Karpas-422 (cell line): ENCODE measurements at regions not wholly inside any gene's neighbourhood (a gene's known extent, or its start where the extent isn't known, plus 50 kb on each side); places are given as distances from the start of the nearest gene placed in this dataset.
A peak's percentile ranks its signal among the peaks of the same experiment; 100 is the strongest.

ENCODE experiments used
- DNase-seq: peaks from one replicate; pipeline ENCODE4 v3.0.0-alpha.2; 2015
- H2AFZ ChIP-seq: fragments of 200-600 bp; sonication (generic); 2 replicates; pipeline ENCODE4 v1.6.1; 2014; ENCODE audit warnings: antibody characterized with exemption, low read length, mixed read lengths
- H3K27ac ChIP-seq: fragments of 200-600 bp; sonication (generic); 2 replicates; pipeline ENCODE4 v1.5.1; 2014; ENCODE audit warnings: mild to moderate bottlenecking, low read length, moderate library complexity
- H3K27me3 ChIP-seq: fragments of 200-600 bp; sonication (generic); 2 replicates; pipeline ENCODE4 v1.6.1; 2014; ENCODE audit warnings: low read length, mixed read lengths
- H3K36me3 ChIP-seq: fragments of 200-600 bp; sonication (generic); 2 replicates; pipeline ENCODE4 v1.6.1; 2014; ENCODE audit warnings: low read length, mixed read lengths; ENCODE audit not compliant: insufficient read depth
- H3K4me1 ChIP-seq: fragments of 200-600 bp; sonication (generic); 2 replicates; pipeline ENCODE4 v1.6.1; 2014; ENCODE audit warnings: mild to moderate bottlenecking, low read length, mixed read lengths
- H3K4me2 ChIP-seq: fragments of 200-600 bp; sonication (generic); 2 replicates; pipeline ENCODE4 v1.6.1; 2014; ENCODE audit warnings: low read length, low read depth, mild to moderate bottlenecking; ENCODE audit not compliant: poor library complexity, severe bottlenecking
- H3K4me3 ChIP-seq: fragments of 200-600 bp; sonication (generic); 2 replicates; pipeline ENCODE4 v1.5.1; 2014; ENCODE audit warnings: mild to moderate bottlenecking, antibody characterized with exemption, low read length, mixed read lengths
- H3K79me2 ChIP-seq: fragments of 200-600 bp; sonication (generic); 2 replicates; pipeline ENCODE4 v1.6.1; 2014; ENCODE audit warnings: mild to moderate bottlenecking, low read length, mixed read lengths
- H3K9ac ChIP-seq: fragments of 200-600 bp; sonication (generic); 2 replicates; pipeline ENCODE4 v1.6.0; 2014; ENCODE audit warnings: low read length
- H3K9me2 ChIP-seq: fragments of 200-600 bp; sonication (generic), shearing (Covaris generic); replicated peaks from 2 replicates; pipeline ENCODE4 v1.6.0; 2014; ENCODE audit warnings: mild to moderate bottlenecking, low read length, moderate library complexity; ENCODE audit not compliant: insufficient read depth
- H3K9me3 ChIP-seq: fragments of 300-700, 200-600 bp; sonication (generic); 2 replicates; pipeline ENCODE4 v1.6.1; 2014; ENCODE audit warnings: low read length, mixed read lengths
- H4K20me1 ChIP-seq: fragments of 200-600 bp; sonication (generic); 2 replicates; pipeline ENCODE4 v1.6.1; 2014; ENCODE audit warnings: mild to moderate bottlenecking, antibody characterized with exemption, low read length, low read depth; ENCODE audit not compliant: insufficient read depth

DNA sequence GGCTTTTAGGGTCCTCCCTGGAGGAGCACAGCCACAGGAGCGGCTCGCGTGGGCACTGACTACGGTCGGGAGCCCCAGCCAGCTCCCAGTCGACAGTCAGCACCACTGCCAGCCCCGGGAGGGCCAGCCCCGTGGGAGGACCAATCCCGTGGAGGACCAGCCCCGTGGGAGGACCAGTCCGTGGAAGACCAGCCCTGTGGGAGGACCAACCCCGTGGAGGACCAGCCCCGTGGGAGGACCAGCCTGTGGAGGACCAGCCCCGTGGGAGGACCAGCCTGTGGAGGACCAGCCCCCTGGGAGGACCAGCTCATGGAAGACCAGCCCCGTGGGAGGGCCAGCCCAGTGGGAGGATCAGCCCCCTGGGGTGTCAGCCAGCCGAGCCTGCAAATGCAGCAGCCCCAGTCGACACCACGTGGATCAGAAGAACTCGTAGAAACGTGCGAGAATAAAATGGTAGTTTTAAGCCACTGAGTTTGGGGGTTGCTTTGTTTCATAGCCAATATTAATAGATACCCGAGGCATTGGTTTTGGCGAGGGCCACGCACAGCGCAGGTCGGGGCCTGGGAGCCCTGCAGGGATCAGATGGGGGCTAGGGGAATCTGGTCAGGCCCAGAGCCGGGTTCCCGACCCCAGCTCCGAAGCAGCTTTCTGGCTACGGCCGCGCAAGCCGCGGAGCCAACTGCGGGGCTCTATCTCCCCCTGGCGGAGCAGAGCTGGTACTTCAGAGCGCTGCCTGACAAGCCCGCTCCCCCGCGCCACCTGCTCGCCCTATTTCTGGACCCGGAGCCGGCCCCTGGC lies 73.0 kb downstream of the TEX51 start:
- H3K4me3 ChIP-seq: peak overlapping the region; percentile 29; the same call in 1 of the 2 replicates
- no peak overlapping the region for H3K27ac ChIP-seq
- peak overlapping the region; percentile 43 for H3K9ac ChIP-seq
- H3K9me2 ChIP-seq: no peaks in the 10 kb centered on the region
- no peaks in the 10 kb centered on the region for H4K20me1 ChIP-seq
- DNase-seq: peak; percentile 89
- no peaks in the 10 kb centered on the region for H3K27me3 ChIP-seq
- H3K4me2 ChIP-seq: peak overlapping the region; percentile 47
- H3K79me2 ChIP-seq: no peaks in the 10 kb centered on the region
- H3K36me3 ChIP-seq: no peaks in the 10 kb centered on the region
- no peaks in the 10 kb centered on the region for H3K9me3 ChIP-seq
- H2AFZ ChIP-seq: 0 out of 2 replicates have a peak overlapping the region, but pooled peaks have one; percentile 39
- peaks cover 10% of the 10 kb centered on the region for H3K4me1 ChIP-seq

DNA sequence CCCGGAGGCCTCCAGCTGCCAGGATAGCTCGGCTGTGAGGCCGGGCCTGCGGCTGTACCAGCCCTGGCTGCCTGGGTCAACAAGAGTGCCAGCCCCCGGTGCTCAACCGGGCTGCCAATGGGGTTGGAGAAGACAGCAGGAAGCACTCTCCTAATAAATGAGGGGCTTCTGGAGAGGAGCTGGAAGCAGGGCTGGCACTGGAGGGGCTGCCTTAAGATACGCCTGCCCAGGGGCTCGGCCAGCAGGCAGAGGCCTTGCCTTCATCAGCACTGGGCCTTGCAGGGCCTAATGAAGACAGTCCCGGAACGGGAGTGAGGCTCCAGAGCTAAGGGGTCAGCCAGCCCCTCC lies 73.6 kb downstream of the TEX51 start:
- H3K4me2 ChIP-seq: no peak overlapping the region
- no peaks in the 10 kb centered on the region for H3K36me3 ChIP-seq
- H3K27ac ChIP-seq: no peak overlapping the region
- H3K79me2 ChIP-seq: no peaks in the 10 kb centered on the region
- no peaks in the 10 kb centered on the region for H3K27me3 ChIP-seq
- H3K9ac ChIP-seq: no peak overlapping the region
- H3K9me2 ChIP-seq: no peaks in the 10 kb centered on the region
- H3K9me3 ChIP-seq: no peaks in the 10 kb centered on the region
- no peaks in the 10 kb centered on the region for H4K20me1 ChIP-seq
- DNase-seq: no peak
- H3K4me1 ChIP-seq: peaks cover 10% of the 10 kb centered on the region
- no peak overlapping the region for H3K4me3 ChIP-seq
- H2AFZ ChIP-seq: no peak overlapping the region

DNA sequence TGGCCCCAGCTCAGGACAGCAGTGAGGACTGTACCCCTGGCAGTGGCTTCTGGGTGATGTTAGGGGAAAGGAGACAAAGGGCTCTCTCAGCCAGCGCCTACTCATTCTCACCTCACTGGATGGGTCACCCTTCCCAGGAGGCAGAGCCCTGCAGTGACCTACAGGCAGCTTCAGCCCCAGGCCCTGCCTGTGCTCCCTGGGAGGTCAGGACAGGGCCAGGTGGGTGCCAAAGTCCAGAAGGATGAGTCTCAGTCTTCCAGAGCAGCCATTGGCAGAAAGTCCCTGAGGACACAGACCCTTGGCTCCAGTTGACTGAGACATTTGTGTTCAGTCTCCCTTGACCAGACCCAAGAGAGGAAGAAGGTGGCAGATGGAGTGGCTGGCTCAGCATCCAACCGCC lies 75.1 kb downstream of the TEX51 start:
- Histone ChIP-seq H4K20me1 (no peaks in the 10 kb centered on the region), H3K9ac (no peak overlapping the region), H3K4me1 (peaks cover 10% of the 10 kb centered on the region), H3K36me3 (no peaks in the 10 kb centered on the region), H3K9me2 (no peaks in the 10 kb centered on the region), H3K27ac (no peak overlapping the region), H2AFZ (no peak overlapping the region), H3K79me2 (no peaks in the 10 kb centered on the region), H3K9me3 (no peaks in the 10 kb centered on the region), H3K4me3 (no peak overlapping the region), H3K27me3 (no peaks in the 10 kb centered on the region), H3K4me2 (no peak overlapping the region)
- DNase-seq: no peak

DNA sequence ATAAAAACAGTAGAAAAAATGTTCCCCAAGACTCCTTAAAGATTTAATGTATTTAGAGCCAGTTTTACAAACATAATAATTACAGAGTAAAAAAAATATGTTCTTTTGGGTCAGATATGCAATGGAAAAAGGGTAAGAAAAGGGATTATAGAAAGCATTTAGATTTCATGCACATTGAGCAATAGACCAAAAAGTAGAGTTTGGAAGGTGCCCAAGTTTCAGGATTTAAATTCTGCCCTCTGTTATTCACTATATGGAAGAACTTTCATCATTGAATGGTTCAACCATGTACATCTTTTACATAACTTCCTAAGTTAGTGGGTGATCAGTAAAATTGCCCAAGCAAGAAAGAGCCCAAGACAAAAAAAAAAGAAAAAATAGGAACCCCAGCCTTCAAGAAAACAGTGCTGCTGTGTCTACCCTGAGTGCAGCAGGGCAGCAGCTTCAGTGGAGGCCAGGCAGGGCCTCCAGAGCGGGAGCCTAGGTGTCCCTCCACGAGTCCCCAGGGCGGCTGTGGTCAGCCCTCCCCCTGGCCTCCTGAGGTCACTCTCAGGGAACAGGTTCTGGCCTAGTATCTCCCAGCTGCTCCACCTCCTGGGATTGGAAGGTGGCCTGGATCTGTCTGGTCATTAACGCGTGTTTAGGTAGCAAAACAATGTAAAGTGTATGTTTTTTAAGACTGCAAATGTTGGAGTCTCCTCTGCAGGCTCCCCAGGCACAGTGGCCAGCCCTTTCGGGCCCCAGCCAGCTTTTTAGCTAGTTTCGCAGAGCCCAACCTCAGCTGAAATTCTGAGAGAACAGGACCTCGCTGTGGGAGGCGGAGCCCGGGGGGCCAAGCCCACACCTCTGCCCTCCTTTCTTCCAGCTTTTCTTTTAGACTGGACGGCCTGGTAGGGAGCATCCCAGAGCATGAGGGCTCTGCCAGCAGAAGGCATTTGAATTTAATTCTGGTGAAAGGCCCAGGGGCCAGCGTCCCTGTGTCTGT lies 77.3 kb downstream of the TEX51 start:
- Histone ChIP-seq H3K4me3 (no peak overlapping the region), H3K4me1 (peaks cover 10% of the 10 kb centered on the region), H3K9ac (no peak overlapping the region), H3K9me2 (no peaks in the 10 kb centered on the region), H4K20me1 (no peaks in the 10 kb centered on the region), H3K27me3 (no peaks in the 10 kb centered on the region), H3K4me2 (no peak overlapping the region), H3K36me3 (no peaks in the 10 kb centered on the region), H3K79me2 (no peaks in the 10 kb centered on the region), H3K27ac (no peak overlapping the region), H3K9me3 (no peaks in the 10 kb centered on the region), H2AFZ (no peak overlapping the region)
- DNase-seq: no peak

DNA sequence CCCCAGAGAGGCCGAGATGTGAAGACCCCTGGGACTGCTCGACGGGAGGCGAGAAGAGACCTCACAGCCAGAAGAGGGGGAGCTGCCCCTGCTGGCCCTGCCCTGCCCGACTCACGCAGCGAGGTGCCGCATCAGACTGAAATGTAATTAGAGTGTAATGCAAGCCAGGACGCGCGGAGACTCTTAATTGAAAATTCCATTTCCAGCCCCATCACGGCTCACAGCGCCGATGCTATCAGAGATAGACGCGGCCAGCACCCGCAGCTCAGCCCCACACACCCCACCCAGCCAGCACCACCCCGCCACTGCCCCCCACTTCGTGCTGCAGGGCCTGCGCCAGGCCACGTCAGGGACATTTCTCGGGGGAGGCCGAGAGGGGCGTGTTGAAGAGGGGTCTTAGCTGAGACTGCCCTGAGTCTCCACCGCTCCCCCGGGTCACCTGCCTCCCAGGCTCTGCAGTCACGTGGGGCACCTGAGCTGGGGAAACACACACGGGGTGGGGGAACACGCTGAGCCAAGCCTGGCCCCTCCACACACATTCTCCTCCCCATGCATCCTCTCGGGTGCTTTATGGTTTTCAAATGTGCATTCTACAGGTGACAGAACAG lies 78.1 kb downstream of the TEX51 start:
- no peak overlapping the region for H3K4me3 ChIP-seq
- H3K4me1 ChIP-seq: peaks cover 5% of the 10 kb centered on the region
- H3K4me2 ChIP-seq: no peak overlapping the region
- H3K79me2 ChIP-seq: no peaks in the 10 kb centered on the region
- no peaks in the 10 kb centered on the region for H3K9me3 ChIP-seq
- H3K36me3 ChIP-seq: no peaks in the 10 kb centered on the region
- no peaks in the 10 kb centered on the region for H3K27me3 ChIP-seq
- no peak overlapping the region for H3K9ac ChIP-seq
- no peak overlapping the region for H2AFZ ChIP-seq
- no peaks in the 10 kb centered on the region for H3K9me2 ChIP-seq
- no peak overlapping the region for H3K27ac ChIP-seq
- H4K20me1 ChIP-seq: no peaks in the 10 kb centered on the region
- no peak for DNase-seq

DNA sequence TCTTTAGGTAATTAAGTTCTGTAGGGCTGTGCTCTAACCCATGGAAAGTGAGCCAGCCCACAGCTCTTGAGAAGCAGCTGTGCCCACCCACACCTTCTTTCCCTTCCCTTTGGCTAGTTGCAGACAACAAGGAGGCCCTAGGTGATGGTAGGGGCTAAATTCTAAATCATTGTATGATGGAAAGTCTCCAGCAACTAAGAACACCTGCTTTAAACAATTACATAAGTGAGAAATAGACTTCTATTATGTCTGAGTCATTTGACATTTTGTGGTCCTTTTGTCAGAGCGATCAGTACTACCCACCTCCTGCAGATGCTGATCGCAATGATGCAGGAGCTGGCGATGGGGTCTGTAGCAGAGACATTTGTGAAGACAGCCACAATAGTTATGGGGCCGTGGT lies 79.6 kb downstream of the TEX51 start:
- Histone ChIP-seq H3K4me3 (no peak overlapping the region), H3K79me2 (no peaks in the 10 kb centered on the region)

DNA sequence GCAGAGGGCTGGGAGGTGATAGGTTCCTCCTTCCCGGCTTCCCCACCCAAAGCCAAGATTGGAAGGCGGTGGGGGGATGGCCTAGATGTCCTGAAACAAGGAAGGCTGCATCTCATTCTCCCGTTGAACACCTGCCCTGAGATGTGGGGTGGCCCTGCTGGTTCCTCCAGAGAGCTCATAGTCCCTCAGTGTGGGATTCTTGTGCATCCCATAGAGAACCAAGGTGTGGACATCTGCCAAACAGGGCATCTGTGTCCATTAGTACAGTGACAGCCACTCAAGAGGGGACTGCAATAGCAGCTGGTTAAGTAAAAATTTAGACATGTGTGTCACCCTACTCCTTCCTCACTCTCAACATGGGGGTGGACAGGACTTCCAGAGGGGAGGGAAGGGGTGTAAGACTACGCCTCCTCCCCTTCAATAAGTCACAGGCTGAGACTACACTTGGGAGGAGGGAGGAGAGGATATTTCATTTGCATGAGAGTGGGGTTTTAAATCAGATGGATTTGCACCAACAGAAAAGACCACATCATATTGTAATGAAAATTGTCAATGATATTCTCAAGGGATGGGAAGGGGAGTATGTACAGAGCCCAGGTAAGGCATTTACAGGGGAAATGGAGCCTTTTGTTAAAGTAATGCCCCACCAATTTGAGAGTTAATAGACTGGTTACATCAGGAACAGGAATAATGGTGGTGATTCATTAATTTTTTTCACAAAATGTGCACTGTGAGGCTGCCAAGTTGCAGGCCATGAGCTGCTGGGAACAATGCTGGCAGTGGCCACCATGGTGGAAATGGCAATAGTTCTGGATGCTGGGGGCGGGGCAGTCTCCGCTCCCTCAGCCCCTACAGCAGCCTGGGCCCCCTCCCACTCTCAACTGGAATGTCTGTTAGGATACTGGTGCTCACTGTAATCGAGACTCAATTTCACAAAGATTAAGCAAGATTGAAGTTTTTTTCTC lies 80.6 kb downstream of the TEX51 start:
- H3K9me2 ChIP-seq: no peaks in the 10 kb centered on the region
- H3K27me3 ChIP-seq: no peaks in the 10 kb centered on the region
- no peak overlapping the region for H3K9ac ChIP-seq
- no peak overlapping the region for H3K4me3 ChIP-seq
- no peaks in the 10 kb centered on the region for H3K9me3 ChIP-seq
- no peaks in the 10 kb centered on the region for H3K36me3 ChIP-seq
- no peaks in the 10 kb centered on the region for H3K4me1 ChIP-seq
- no peaks in the 10 kb centered on the region for H3K79me2 ChIP-seq
- no peak overlapping the region for H3K27ac ChIP-seq
- H2AFZ ChIP-seq: no peak overlapping the region
- H3K4me2 ChIP-seq: no peak overlapping the region
- DNase-seq: no peak
- no peaks in the 10 kb centered on the region for H4K20me1 ChIP-seq

More for the DNA sequence above, 79.6 kb downstream of the TEX51 start:
- no peaks in the 10 kb centered on the region for H3K36me3 ChIP-seq
- no peak overlapping the region for H3K9ac ChIP-seq
- no peaks in the 10 kb centered on the region for H3K4me1 ChIP-seq
- H3K27me3 ChIP-seq: no peaks in the 10 kb centered on the region
- H2AFZ ChIP-seq: no peak overlapping the region
- H3K9me3 ChIP-seq: no peaks in the 10 kb centered on the region
- no peak overlapping the region for H3K27ac ChIP-seq
- H3K4me2 ChIP-seq: no peak overlapping the region
- DNase-seq: no peak
- H3K9me2 ChIP-seq: no peaks in the 10 kb centered on the region
- no peaks in the 10 kb centered on the region for H4K20me1 ChIP-seq
